Esophagus muscularis mucosa (tissue), 3 donors: ENCODE measurements at regions not wholly inside any gene's neighbourhood (a gene's known extent, or its start where the extent isn't known, plus 50 kb on each side); places are given as distances from the start of the nearest gene placed in this dataset.

ENCODE experiments used
- CTCF ChIP-seq, 3 experiments: fragments of 200-600 bp in 2 of 3; fragments of 450-650 bp in 1 of 3; sonication (generic) in 2 of 3; IDR thresholded peaks; one replicate each; pipeline ENCODE4 v1.5.1; 2017 to 2019; ENCODE audit warnings: antibody characterized with exemption in 3 of 3, mild to moderate bottlenecking in 2 of 3, moderate library complexity in 1 of 3
- POLR2A ChIP-seq: fragments of 450-650 bp; IDR thresholded peaks from one replicate; pipeline ENCODE4 v1.6.1; 2017; ENCODE audit warnings: antibody characterized with exemption, moderate library complexity, mild to moderate bottlenecking, low read depth

GRCh38 chr18:78601349-78601748, 378.3 kb upstream of the SALL3 start:
- TF ChIP-seq CTCF (IDR thresholded peaks at IDR 0.05) (no peak), POLR2A (no peak)
